GM21825 (cell line): ENCODE measurements at regions not wholly inside any gene's neighbourhood (a gene's known extent, or its start where the extent isn't known, plus 50 kb on each side); places are given as distances from the start of the nearest gene placed in this dataset.
"Not testable (repeated sequence)": the region's sequence is repeated elsewhere in the genome, so short reads cannot be mapped to it uniquely, and the experiment has no call there.

ENCODE experiments used
- ATAC-seq: cut with Tn5 transposase; IDR thresholded peaks from one replicate; pipeline ENCODE4 v1.9.1; 2021; ENCODE audit warnings: mild to moderate bottlenecking, moderate library complexity; ENCODE audit not compliant: unreplicated experiment

GRCh38 chr4:164058776-164059445 lies 564.4 kb downstream of the TMA16 start:
- ATAC-seq = no peak

DNA sequence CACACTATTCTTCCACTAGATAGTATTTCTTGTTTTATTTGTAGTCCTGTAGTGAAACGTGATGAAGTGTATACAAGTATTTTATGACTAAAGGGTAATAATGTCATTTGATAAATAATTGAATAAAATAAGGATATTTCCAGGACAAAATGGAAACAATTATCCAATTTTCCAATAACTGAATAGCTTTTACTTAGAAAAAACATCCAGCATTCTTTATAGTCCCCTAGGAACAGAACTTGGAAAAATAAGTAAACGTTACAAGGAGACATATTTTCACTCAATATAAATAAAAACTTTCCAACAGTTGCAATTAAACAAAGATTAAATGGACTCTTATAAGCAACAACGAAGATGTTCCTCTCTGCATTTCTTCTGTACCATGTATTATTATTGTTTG lies 566.0 kb downstream of the TMA16 start:
- ATAC-seq = no peak

GRCh38 chr4:164068392-164068791 lies 573.9 kb downstream of the TMA16 start:
- no peak for ATAC-seq

DNA sequence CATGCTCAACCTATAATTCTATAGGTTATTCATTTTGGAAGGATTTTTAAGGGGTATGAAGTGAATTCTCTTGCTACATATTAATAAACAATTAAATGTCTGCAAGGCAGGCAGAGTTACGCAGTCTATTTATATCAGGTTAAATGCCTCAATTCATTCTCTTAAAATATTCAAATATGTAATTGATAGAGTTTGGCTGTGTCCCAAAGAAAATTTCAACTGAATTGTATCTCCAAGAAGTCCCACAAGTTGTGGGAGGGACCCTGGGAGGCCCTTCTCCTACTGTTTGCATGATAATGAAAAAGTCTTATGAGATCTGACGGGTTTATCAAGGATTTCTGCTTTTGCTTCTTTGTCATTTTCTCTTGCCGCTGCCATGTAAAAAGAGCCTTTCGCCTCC lies 576.1 kb downstream of the TMA16 start:
- no peak for ATAC-seq

DNA sequence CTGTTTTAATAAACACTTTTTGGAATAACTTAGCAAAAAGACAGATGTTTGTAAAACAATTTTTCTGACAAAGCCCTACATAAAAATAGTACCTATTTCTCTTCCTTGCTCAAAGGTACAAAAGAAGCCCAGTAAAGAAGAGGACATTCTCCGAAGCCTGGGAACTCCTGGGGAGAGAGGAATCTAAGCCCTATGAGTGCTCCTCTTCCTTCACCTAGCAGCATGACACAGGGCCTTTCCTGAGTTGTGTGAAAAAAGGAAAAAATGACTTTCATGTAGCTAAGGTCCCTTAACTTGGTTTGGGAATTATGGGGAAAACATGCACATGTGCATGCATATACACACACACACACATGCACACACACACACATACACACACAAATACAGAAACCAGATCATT lies 586.9 kb downstream of the TMA16 start:
- no peak for ATAC-seq

DNA sequence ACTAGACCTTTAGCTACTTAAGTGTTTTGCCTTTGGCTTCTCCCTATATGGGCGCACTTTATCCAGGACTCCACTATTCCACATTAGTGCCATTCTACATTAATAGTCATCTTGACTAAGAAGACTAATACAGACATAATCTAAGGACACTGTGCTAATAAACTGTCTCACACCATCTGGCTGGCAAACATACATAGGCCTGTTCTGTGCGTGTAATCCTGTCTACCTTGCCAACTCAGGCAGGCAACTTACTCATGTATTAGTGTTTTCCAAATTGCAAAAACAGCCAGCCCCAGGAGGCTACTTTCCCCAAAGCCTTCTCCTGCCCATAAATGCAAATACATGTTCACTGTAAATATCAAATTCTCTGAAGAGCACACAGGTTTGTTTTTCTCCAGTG lies 587.3 kb downstream of the TMA16 start:
- no peak for ATAC-seq

- ATAC-seq = no peak
These were observed 593.2 kb downstream of the TMA16 start for GRCh38 chr4:164087733-164088132.

GRCh38 chr4:164095313-164096110 lies 601.0 kb downstream of the TMA16 start:
- no peak for ATAC-seq

- ATAC-seq = no peak
These were observed 602.5 kb downstream of the TMA16 start for GRCh38 chr4:164096766-164097518.

DNA sequence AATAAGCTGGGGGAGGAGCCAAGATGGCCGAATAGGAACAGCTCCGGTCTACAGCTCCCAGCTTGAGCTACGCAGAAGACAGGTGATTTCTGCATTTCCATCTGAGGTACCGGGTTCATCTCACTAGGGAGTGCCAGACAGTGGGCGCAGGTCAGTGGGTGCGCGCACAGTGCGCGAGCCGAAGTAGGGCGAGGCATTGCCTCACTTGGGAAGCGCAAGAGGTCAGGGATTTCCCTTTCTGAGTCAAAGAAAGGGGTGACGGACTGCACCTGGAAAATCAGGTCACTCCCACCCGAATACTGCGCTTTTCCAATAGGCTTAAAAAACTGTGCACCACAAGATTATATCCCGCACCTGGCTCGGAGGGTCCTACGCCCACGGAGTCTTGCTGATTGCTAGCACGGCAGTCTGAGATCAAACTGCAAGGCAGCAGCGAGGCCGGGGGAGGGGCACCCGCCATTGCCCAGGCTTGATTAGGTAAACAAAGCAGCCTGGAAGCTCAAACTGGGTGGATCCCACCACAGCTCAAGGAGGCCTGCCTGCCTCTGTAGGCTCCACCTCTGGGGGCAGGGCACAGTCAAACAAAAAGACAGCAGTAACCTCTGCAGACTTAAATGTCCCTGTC lies 606.4 kb downstream of the TMA16 start:
- ATAC-seq = not testable (repeated sequence)

GRCh38 chr4:164108971-164109370 lies 614.5 kb downstream of the TMA16 start:
- no peak for ATAC-seq

- no peak for ATAC-seq
These were observed 615.0 kb downstream of the TMA16 start for GRCh38 chr4:164109503-164109902.

DNA sequence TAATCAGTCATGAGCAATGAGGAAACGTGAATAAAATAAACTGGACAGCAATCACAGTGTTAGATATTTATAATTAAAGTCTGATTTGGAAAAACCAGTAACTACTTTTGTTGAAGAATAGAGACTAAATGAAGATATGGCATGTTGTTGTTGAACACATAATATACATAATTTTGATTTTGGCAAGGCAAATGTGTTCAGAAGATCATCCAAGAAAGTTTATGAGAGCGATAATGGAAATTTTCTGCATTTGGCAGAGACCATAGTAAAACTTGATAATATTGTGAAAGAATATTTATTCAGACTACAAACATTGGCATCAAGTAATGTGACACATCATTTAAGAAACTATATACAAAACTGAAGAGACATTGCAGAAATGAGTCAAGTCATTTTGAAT lies 620.7 kb downstream of the TMA16 start:
- no peak for ATAC-seq

- no peak for ATAC-seq
These were observed 621.8 kb downstream of the TMA16 start for GRCh38 chr4:164116286-164116685.

DNA sequence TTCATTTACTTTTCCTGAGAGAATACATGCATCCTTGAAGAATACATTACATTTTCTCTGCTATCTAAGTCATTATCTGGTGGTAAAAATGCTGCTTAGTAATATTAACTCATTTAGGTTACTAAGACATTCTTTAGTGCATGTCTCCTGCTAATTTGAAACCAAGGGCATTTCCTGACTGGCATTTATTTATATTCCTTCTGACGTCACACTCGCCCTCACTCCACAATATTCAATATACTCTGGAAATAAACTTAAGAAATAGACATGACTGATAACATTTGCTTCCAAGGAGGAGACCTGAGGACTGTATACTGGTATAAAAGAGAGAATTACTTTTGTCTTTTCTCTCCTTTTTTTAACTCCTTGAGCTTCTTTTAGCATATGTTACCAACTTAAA lies 619.5 kb upstream of the SMIM31 start:
- no peak for ATAC-seq

GRCh38 chr4:164136180-164136616 lies 617.7 kb upstream of the SMIM31 start:
- no peak for ATAC-seq

DNA sequence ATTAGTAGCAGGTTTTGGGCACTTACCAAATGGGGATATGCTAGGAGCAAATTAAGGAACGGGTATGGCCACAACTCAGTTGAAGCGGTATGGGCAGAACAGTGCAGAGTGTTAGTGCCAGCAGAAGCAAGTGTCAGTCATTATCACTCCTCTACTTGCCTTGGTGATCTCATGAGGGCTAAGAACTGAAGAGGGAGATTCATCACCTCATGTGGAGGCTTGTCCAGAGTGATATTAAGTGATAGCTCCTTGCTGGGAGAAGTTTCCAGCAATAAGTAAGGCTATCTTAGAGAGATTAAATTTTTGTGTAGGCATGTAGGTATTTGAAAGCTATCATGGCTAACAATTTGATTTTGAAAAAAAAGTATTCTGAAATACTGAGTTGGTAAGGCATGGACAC lies 615.4 kb upstream of the SMIM31 start:
- no peak for ATAC-seq

DNA sequence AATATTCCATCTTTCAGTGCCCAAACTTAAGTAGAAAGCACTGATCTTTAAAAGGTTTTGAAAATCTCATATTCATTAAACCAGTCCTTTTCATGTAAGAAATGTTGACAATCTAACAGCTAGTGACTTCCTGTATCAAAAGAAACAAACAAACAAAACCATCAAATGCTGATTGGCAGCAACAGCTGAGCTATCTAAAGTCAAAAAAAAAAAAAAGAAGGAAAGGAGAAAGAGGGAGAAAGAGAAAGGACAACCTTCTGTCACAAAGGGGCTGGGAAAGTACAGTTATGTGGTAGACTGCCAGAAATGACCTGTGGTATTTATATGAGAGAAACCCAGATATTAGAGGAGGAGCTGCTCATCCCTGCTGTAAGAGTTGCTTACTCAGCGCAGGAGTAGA lies 614.6 kb upstream of the SMIM31 start:
- no peak for ATAC-seq

GRCh38 chr4:164141755-164142375 lies 612.1 kb upstream of the SMIM31 start:
- ATAC-seq = not testable (repeated sequence)

DNA sequence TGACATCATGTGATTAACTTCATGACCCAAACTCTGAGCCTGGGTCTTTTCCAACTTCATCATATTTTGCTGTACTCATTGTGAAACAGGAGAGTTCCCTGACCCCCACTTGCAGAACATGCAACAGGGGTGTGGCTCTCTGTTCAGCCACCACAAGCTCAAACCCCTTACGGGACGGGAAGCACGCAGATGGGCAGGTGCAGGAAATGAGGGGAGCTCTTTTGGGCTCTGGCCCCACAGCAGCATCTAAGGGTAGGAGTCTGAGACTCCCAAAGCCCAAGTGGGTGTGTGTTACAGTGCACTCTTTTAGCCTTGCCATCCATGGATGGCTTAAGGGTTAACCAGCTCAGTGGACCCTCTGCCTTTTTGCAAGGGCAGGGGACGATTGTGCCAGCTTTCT lies 599.5 kb upstream of the SMIM31 start:
- no peak for ATAC-seq

DNA sequence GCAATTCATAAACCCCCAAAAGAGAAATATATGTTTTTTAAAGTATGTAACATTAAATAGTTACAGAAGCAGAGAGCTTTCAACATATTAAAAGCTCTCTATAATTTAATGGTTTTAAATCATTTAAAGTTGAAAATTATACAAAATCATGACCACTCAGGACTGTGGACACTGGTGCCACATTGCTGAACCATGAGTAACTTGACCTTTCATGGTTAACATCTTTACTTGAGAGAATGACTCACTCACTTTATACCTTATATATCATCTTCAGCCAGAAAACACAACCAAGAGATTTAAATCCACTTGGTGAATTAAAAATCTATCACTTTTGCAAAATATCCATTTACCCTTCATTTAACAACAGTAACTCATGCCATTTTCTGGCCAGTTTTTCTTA lies 584.3 kb upstream of the SMIM31 start:
- ATAC-seq = no peak
